ENCODE measurements at regions not wholly inside any gene's neighbourhood (a gene's known extent, or its start where the extent isn't known, plus 50 kb on each side); places are given as distances from the start of the nearest gene placed in this dataset.
"Not testable (repeated sequence)": the region's sequence is repeated elsewhere in the genome, so short reads cannot be mapped to it uniquely, and the experiment has no call there.

- no peak for DNase-seq (ENCODE audit: low read depth)
Observed at GRCh38 chr22:40094485-40094884, 83.2 kb upstream of the TNRC6B start.

GRCh38 chr22:40099887-40100286 is 77.8 kb upstream of the TNRC6B start:
- not testable (repeated sequence) for DNase-seq (ENCODE audit: low read depth)

- DNase-seq (ENCODE audit: low read depth), result no peak
Observed at GRCh38 chr22:40105755-40106154, 72.0 kb upstream of the TNRC6B start.

GRCh38 chr22:40107244-40107643 is 70.5 kb upstream of the TNRC6B start:
- no peak for DNase-seq (ENCODE audit: low read depth)

- DNase-seq (ENCODE audit: low read depth), result no peak
Observed at GRCh38 chr22:40107851-40108378, 69.8 kb upstream of the TNRC6B start.

- DNase-seq (ENCODE audit: low read depth), result no peak
Observed at GRCh38 chr22:40108396-40108795, 69.3 kb upstream of the TNRC6B start.

GRCh38 chr22:40108926-40109325 is 68.8 kb upstream of the TNRC6B start:
- not testable (repeated sequence) for DNase-seq (ENCODE audit: low read depth)

GRCh38 chr22:40111451-40111850 is 66.3 kb upstream of the TNRC6B start:
- no peak for DNase-seq (ENCODE audit: low read depth)

GRCh38 chr22:40112595-40112994 is 65.1 kb upstream of the TNRC6B start:
- no peak for DNase-seq (ENCODE audit: low read depth)

- no peak for DNase-seq (ENCODE audit: low read depth)
Observed at GRCh38 chr22:40113696-40114095, 64.0 kb upstream of the TNRC6B start.

GRCh38 chr22:40114411-40114810 is 63.3 kb upstream of the TNRC6B start:
- DNase-seq (ENCODE audit: low read depth), result no peak

- DNase-seq (ENCODE audit: low read depth), result peak; percentile 24
Observed at GRCh38 chr22:40116496-40117200, 61.1 kb upstream of the TNRC6B start.

- DNase-seq (ENCODE audit: low read depth), result no peak
Observed at GRCh38 chr22:40118979-40119378, 58.7 kb upstream of the TNRC6B start.

GRCh38 chr22:40120848-40121247 is 56.9 kb upstream of the TNRC6B start:
- DNase-seq (ENCODE audit: low read depth), result no peak

GRCh38 chr22:40121461-40121860 is 56.3 kb upstream of the TNRC6B start:
- no peak for DNase-seq (ENCODE audit: low read depth)

- DNase-seq (ENCODE audit: low read depth), result no peak
Observed at GRCh38 chr22:40122792-40123191, 54.9 kb upstream of the TNRC6B start.

- no peak for DNase-seq (ENCODE audit: low read depth)
Observed at GRCh38 chr22:40123387-40123786, 54.3 kb upstream of the TNRC6B start.

All from activated T-cell treated with anti-CD3 and anti-CD28 coated beads for 1 hour (primary cell).